Ishikawa (cell line): ENCODE measurements at regions not wholly inside any gene's neighbourhood (a gene's known extent, or its start where the extent isn't known, plus 50 kb on each side); places are given as distances from the start of the nearest gene placed in this dataset.

Experiments used
- CEBPB ChIP-seq: IDR thresholded peaks from 2 replicates; pipeline ENCODE4 v1.6.1; 2012
- CREB1 ChIP-seq: IDR thresholded peaks from 2 replicates; pipeline ENCODE4 v1.6.1; 2012; ENCODE audit warnings: low read depth
- EGR1 ChIP-seq: IDR thresholded peaks from 2 replicates; pipeline ENCODE4 v1.6.1; 2012
- EP300 ChIP-seq: IDR thresholded peaks from 2 replicates; pipeline ENCODE4 v1.6.1; 2012; ENCODE audit warnings: borderline replicate concordance
- FOXM1 ChIP-seq: IDR thresholded peaks from 2 replicates; pipeline ENCODE4 v1.6.1; 2012; ENCODE audit warnings: low read depth, borderline replicate concordance
- MAX ChIP-seq: IDR thresholded peaks from 2 replicates; pipeline ENCODE4 v1.6.1; 2012
- NFIC ChIP-seq: IDR thresholded peaks from 2 replicates; pipeline ENCODE4 v1.6.1; 2012
- RAD21 ChIP-seq: IDR thresholded peaks from 2 replicates; pipeline ENCODE4 v1.6.1; 2012; ENCODE audit warnings: low read depth
- REST ChIP-seq: IDR thresholded peaks from 2 replicates; pipeline ENCODE4 v1.6.1; 2012; ENCODE audit warnings: low read depth, mild to moderate bottlenecking
- TAF1 ChIP-seq: IDR thresholded peaks from 2 replicates; pipeline ENCODE4 v1.6.1; 2012; ENCODE audit warnings: low read depth, mild to moderate bottlenecking
- TCF12 ChIP-seq: IDR thresholded peaks from 2 replicates; pipeline ENCODE4 v1.6.1; 2012; ENCODE audit warnings: low read depth
- TEAD4 ChIP-seq: IDR thresholded peaks from 2 replicates; pipeline ENCODE4 v1.6.1; 2012
- USF1 ChIP-seq: IDR thresholded peaks from 2 replicates; pipeline ENCODE4 v1.6.1; 2012
- YY1 ChIP-seq: IDR thresholded peaks from 2 replicates; pipeline ENCODE4 v1.6.1; 2012; ENCODE audit warnings: low read depth
- ZBTB7A ChIP-seq: IDR thresholded peaks from 2 replicates; pipeline ENCODE4 v1.6.1; 2012; ENCODE audit warnings: low read depth

DNA sequence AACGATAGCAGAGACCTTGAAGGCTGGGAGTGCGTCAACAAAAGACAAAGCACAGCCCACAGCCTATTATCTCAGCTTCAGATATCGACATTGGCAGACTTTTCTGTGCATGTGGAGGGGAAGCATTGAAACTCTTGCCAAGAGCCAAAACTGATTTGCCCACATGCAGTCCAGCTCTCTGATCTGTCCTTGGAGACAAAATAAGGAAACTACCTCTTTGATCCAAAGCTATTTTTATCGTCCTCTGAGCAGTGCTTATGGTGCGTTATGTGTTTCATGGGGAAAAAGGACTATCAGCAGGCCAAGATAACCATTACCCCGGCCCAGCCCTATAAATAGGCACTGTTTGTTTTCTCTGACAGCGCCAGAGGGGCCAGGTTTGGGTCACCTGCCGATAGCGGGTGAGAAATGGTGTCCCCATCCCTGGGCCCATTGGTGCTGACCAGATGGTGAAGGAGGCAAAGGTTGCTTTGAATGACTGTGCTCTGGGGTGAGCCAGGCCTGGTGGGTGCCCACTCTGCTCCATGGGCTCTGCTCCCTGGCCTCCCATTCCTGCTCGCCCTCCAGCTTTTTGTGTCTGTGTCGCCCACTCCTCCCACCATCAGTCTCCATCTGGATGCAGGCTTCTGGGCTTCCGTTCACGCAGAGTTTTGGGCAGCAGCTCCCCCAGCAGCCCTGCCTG lies 176.1 kb upstream of the HS6ST1 start:
- TF ChIP-seq RAD21, result no peak
- TF ChIP-seq EGR1, result no peak
- TF ChIP-seq ZBTB7A, result no peak
- no peak for TF ChIP-seq YY1
- no peak for TF ChIP-seq TEAD4
- TF ChIP-seq EP300, result no peak
- TF ChIP-seq TAF1, result no peak
- TF ChIP-seq REST, result no peak
- no peak for TF ChIP-seq NFIC
- no peak for TF ChIP-seq TCF12

DNA sequence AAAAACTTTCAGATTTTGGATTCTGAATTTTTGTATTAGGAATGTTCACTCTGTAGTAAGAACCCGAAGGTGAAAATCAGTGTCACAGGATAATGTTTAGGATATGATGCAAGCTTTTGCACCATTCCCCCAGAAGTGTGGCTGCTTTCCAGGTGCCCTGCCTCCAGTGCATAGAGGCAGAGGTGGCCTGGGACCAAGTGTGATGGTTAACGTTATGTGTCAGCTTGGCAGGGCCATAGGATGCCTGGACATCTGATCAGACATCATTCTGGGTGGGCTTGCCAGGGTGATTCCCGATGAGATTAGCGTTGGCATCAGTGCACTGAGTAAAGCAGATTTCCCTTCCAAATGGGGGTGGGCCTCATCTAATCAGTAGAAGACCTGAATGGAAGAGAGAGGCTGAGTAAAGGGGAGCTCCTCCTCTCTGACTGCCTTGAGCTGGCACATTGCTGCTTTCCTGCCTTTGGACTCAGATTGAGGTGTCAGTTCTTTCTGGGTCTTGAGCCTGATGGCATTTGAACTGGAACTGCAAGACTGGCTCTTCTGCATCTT lies 177.4 kb upstream of the HS6ST1 start:
- TF ChIP-seq CREB1, result no peak
- TF ChIP-seq CEBPB, result no peak
- no peak for TF ChIP-seq TCF12
- no peak for TF ChIP-seq TAF1
- TF ChIP-seq FOXM1, result no peak
- no peak for TF ChIP-seq TEAD4
- TF ChIP-seq USF1, result no peak
- TF ChIP-seq EGR1, result no peak
- no peak for TF ChIP-seq EP300
- TF ChIP-seq YY1, result no peak
- TF ChIP-seq ZBTB7A, result no peak
- no peak for TF ChIP-seq RAD21
- no peak for TF ChIP-seq REST
- no peak for TF ChIP-seq NFIC
- TF ChIP-seq MAX, result no peak

DNA sequence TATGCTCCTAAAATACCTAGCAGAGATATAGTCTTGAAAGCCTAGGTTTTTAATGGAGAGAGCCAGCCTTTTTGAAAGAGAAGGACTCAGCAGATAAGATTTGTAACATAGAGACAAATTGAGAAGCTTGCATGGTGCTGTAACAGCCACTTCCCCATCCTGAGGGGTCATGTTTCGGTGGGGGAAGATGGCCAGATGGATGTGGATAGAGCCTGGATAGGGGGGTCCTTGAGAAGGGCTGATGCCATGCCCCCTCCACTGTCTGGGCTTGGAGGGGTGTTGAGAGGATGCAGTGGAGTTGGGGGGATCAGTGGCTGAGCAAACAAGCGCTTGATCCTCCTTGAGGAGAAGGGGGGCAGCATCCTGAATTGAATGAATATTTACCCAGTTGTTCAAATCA lies 178.0 kb upstream of the HS6ST1 start:
- TF ChIP-seq REST, result no peak
- no peak for TF ChIP-seq CREB1
- TF ChIP-seq YY1, result no peak
- no peak for TF ChIP-seq FOXM1
- TF ChIP-seq CEBPB, result no peak
- no peak for TF ChIP-seq TEAD4
- TF ChIP-seq MAX, result no peak
- no peak for TF ChIP-seq NFIC
- TF ChIP-seq RAD21, result no peak
- TF ChIP-seq TCF12, result no peak
- no peak for TF ChIP-seq EP300
- TF ChIP-seq USF1, result no peak
- TF ChIP-seq EGR1, result no peak
- no peak for TF ChIP-seq ZBTB7A

DNA sequence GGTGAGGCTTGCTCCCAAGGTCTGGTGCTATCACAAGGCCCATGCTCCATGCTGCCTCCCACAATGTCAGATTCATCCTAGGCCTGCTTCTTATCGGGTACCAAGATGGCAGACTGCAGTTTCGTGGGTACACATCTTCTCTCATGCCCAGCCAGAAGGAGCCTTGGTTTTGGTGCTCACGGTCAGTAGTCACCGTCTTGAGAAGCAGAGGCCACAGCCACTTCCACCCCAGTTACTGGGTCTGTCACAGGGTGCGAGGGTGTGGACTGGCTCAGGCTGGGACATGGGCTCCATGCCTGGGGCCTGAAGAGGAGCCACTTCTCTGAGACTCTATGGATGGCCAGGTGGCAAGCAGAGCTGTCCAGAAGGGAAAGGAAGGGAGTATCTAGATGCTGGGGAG lies 178.8 kb upstream of the HS6ST1 start:
- TF ChIP-seq FOXM1, result no peak
- TF ChIP-seq EP300, result no peak
- TF ChIP-seq TCF12, result no peak
- no peak for TF ChIP-seq YY1
- no peak for TF ChIP-seq NFIC
- no peak for TF ChIP-seq USF1
- no peak for TF ChIP-seq TEAD4
- TF ChIP-seq TAF1, result no peak
- TF ChIP-seq EGR1, result no peak
- TF ChIP-seq ZBTB7A, result no peak
- no peak for TF ChIP-seq MAX
- no peak for TF ChIP-seq RAD21
- no peak for TF ChIP-seq CREB1
- no peak for TF ChIP-seq CEBPB
- no peak for TF ChIP-seq REST
